ENCODE measurements at regions not wholly inside any gene's neighbourhood (a gene's known extent, or its start where the extent isn't known, plus 50 kb on each side); places are given as distances from the start of the nearest gene placed in this dataset.

- no peak overlapping the region for H3K4me3 ChIP-seq (replicated peaks; ENCODE audit: low read depth, low read length)
- no peak for DNase-seq (ENCODE audit: extremely low read depth, low read depth)
- TF ChIP-seq CTCF (IDR thresholded peaks at IDR 0.05; ENCODE audit: low read depth, low read length, missing control alignments) = no peak
Measured at GRCh38 chr14:101216366-101217079, 313.0 kb upstream of the RTL1 start.

- no peak for DNase-seq (ENCODE audit: extremely low read depth, low read depth)
- TF ChIP-seq CTCF (IDR thresholded peaks at IDR 0.05; ENCODE audit: low read depth, low read length, missing control alignments) = no peak
- H3K4me3 ChIP-seq (replicated peaks; ENCODE audit: low read depth, low read length) = no peak overlapping the region
Measured at GRCh38 chr14:101217080-101217463, 313.6 kb upstream of the RTL1 start.

GRCh38 chr14:101217616-101218371, 314.3 kb upstream of the RTL1 start:
- no peak overlapping the region for H3K4me3 ChIP-seq (replicated peaks; ENCODE audit: low read depth, low read length)
- TF ChIP-seq CTCF (IDR thresholded peaks at IDR 0.05; ENCODE audit: low read depth, low read length, missing control alignments) = no peak
- no peak for DNase-seq (ENCODE audit: extremely low read depth, low read depth)

GRCh38 chr14:101219896-101220703, 316.6 kb upstream of the RTL1 start:
- no peak for DNase-seq (ENCODE audit: extremely low read depth, low read depth)
- H3K4me3 ChIP-seq (replicated peaks; ENCODE audit: low read depth, low read length) = no peak overlapping the region
- no peak for TF ChIP-seq CTCF (IDR thresholded peaks at IDR 0.05; ENCODE audit: low read depth, low read length, missing control alignments)

GRCh38 chr14:101220921-101221510, 317.5 kb upstream of the RTL1 start:
- no peak overlapping the region for H3K4me3 ChIP-seq (replicated peaks; ENCODE audit: low read depth, low read length)
- no peak for TF ChIP-seq CTCF (IDR thresholded peaks at IDR 0.05; ENCODE audit: low read depth, low read length, missing control alignments)
- DNase-seq (ENCODE audit: extremely low read depth, low read depth) = no peak

GRCh38 chr14:101221549-101222160, 318.1 kb upstream of the RTL1 start:
- no peak for DNase-seq (ENCODE audit: extremely low read depth, low read depth)
- no peak for TF ChIP-seq CTCF (IDR thresholded peaks at IDR 0.05; ENCODE audit: low read depth, low read length, missing control alignments)
- H3K4me3 ChIP-seq (replicated peaks; ENCODE audit: low read depth, low read length) = no peak overlapping the region

Measured in HFF-Myc (cell line).